Spinal cord (tissue), 9 donors: ENCODE measurements at regions not wholly inside any gene's neighbourhood (a gene's known extent, or its start where the extent isn't known, plus 50 kb on each side); places are given as distances from the start of the nearest gene placed in this dataset.
"Not testable (repeated sequence)": the region's sequence is repeated elsewhere in the genome, so short reads cannot be mapped to it uniquely, and the experiment has no call there.

Source experiments
- DNase-seq, 6 donors: peaks; one replicate each; pipeline versions ENCODE4 v3.0.0 to v3.0.0-alpha.2; 2013 to 2015; ENCODE audit warnings: low spot score in 6 of 6, low read depth in 4 of 6
- H3K27ac ChIP-seq: one replicate; pipeline ENCODE4 v1.5.1; 2013; ENCODE audit warnings: low read depth, low read length, control low read depth
- H3K27me3 ChIP-seq: one replicate; pipeline ENCODE4 v1.6.1; 2013; ENCODE audit warnings: low read length; ENCODE audit not compliant: control insufficient read depth, insufficient read depth
- H3K36me3 ChIP-seq: one replicate; pipeline ENCODE4 v1.6.1; 2013; ENCODE audit warnings: low read length; ENCODE audit not compliant: control insufficient read depth, insufficient read depth
- H3K4me1 ChIP-seq: one replicate; pipeline ENCODE4 v1.6.1; 2013; ENCODE audit warnings: low read length; ENCODE audit not compliant: control insufficient read depth, insufficient read depth
- H3K4me3 ChIP-seq: one replicate; pipeline ENCODE4 v1.5.1; 2013; ENCODE audit warnings: low read depth, low read length, control low read depth
- H3K9me3 ChIP-seq: one replicate; pipeline ENCODE4 v1.6.1; 2013; ENCODE audit warnings: low read length; ENCODE audit not compliant: control insufficient read depth, insufficient read depth
- WGBS: methylation state at CpG from one replicate; pipeline ENCODE4 v1.1.5; 2013; ENCODE audit warnings: missing lambda C conversion rate; ENCODE audit not compliant: insufficient coverage; 5-methylcytosine and 5-hydroxymethylcytosine counted together
- donor health status: healthy.

- Histone ChIP-seq H3K36me3 (no peaks in the 10 kb centered on the region), H3K27me3 (no peaks in the 10 kb centered on the region), H3K27ac (no peak overlapping the region), H3K4me3 (no peak overlapping the region), H3K9me3 (no peaks in the 10 kb centered on the region), H3K4me1 (no peaks in the 10 kb centered on the region)
- WGBS: no CpG with 5 or more reads among the region's 1 CpG
- DNase-seq: no peak
These were observed 518.8 kb upstream of the ATXN7L3B start for GRCh38 chr12:74018849-74019248.

- H3K27me3 ChIP-seq: no peaks in the 10 kb centered on the region
- no peaks in the 10 kb centered on the region for H3K4me1 ChIP-seq
- no peaks in the 10 kb centered on the region for H3K9me3 ChIP-seq
- no peaks in the 10 kb centered on the region for H3K36me3 ChIP-seq
- 6% methylated on average over 7 of the region's 9 CpGs for WGBS
- no peak overlapping the region for H3K4me3 ChIP-seq
- DNase-seq: peak in 3 of 6 donors; percentile 19 to 47 (median 28)
- H3K27ac ChIP-seq: no peak overlapping the region
These were observed 515.7 kb upstream of the ATXN7L3B start for GRCh38 chr12:74021937-74022336.

- H3K27me3 ChIP-seq: no peaks in the 10 kb centered on the region
- no peaks in the 10 kb centered on the region for H3K4me1 ChIP-seq
- no peaks in the 10 kb centered on the region for H3K9me3 ChIP-seq
- H3K27ac ChIP-seq: no peak overlapping the region
- H3K36me3 ChIP-seq: no peaks in the 10 kb centered on the region
- DNase-seq: peak in 1 of 6 donors; percentile 16
- no CpG with 5 or more reads among the region's 2 CpGs for WGBS
- H3K4me3 ChIP-seq: no peak overlapping the region
These were observed 506.6 kb upstream of the ATXN7L3B start for GRCh38 chr12:74031045-74031444.

GRCh38 chr12:74033531-74033930 is 504.1 kb upstream of the ATXN7L3B start:
- 70% methylated on average over 1 of the region's 3 CpGs for WGBS
- Histone ChIP-seq H3K4me3 (no peak overlapping the region), H3K27ac (no peak overlapping the region), H3K36me3 (no peaks in the 10 kb centered on the region), H3K9me3 (no peaks in the 10 kb centered on the region), H3K4me1 (no peaks in the 10 kb centered on the region), H3K27me3 (no peaks in the 10 kb centered on the region)
- DNase-seq: no peak

- DNase-seq, H3K4me1 ChIP-seq, H3K27me3 ChIP-seq, H3K27ac ChIP-seq, H3K36me3 ChIP-seq, H3K9me3 ChIP-seq, H3K4me3 ChIP-seq: not testable (repeated sequence)
- WGBS: no CpG with 5 or more reads among the region's 2 CpGs
These were observed 498.5 kb upstream of the ATXN7L3B start for GRCh38 chr12:74039138-74039537.

- no peak for DNase-seq
- Histone ChIP-seq H3K27ac (no peak overlapping the region), H3K9me3 (no peaks in the 10 kb centered on the region), H3K36me3 (no peaks in the 10 kb centered on the region), H3K27me3 (no peaks in the 10 kb centered on the region), H3K4me3 (no peak overlapping the region), H3K4me1 (no peaks in the 10 kb centered on the region)
- no CpG with 5 or more reads among the region's 3 CpGs for WGBS
These were observed 494.3 kb upstream of the ATXN7L3B start for GRCh38 chr12:74043343-74043742.

GRCh38 chr12:74049348-74049747 is 488.3 kb upstream of the ATXN7L3B start:
- Histone ChIP-seq H3K4me1 (no peaks in the 10 kb centered on the region), H3K27ac (no peak overlapping the region), H3K4me3 (no peak overlapping the region), H3K9me3 (no peaks in the 10 kb centered on the region), H3K36me3 (no peaks in the 10 kb centered on the region), H3K27me3 (no peaks in the 10 kb centered on the region)
- no CpG with 5 or more reads among the region's 3 CpGs for WGBS
- DNase-seq: peak in 1 of 6 donors; percentile 48

- no peak overlapping the region for H3K4me3 ChIP-seq
- H3K4me1 ChIP-seq: no peaks in the 10 kb centered on the region
- H3K27ac ChIP-seq: no peak overlapping the region
- DNase-seq: no peak
- no peaks in the 10 kb centered on the region for H3K36me3 ChIP-seq
- H3K9me3 ChIP-seq: no peaks in the 10 kb centered on the region
- H3K27me3 ChIP-seq: no peaks in the 10 kb centered on the region
- WGBS: no CpG with 5 or more reads among the region's 1 CpG
These were observed 485.8 kb upstream of the ATXN7L3B start for GRCh38 chr12:74051848-74052247.

- Histone ChIP-seq H3K4me1 (no peaks in the 10 kb centered on the region), H3K27ac (no peak overlapping the region), H3K27me3 (no peaks in the 10 kb centered on the region), H3K9me3 (no peaks in the 10 kb centered on the region), H3K36me3 (no peaks in the 10 kb centered on the region), H3K4me3 (no peak overlapping the region)
- DNase-seq: no peak
- WGBS: 100% methylated on average over 1 of the region's 2 CpGs
These were observed 471.2 kb upstream of the ATXN7L3B start for GRCh38 chr12:74066476-74066875.

- no peaks in the 10 kb centered on the region for H3K4me1 ChIP-seq
- no peak for DNase-seq
- WGBS: no CpG with 5 or more reads among the region's 3 CpGs
- no peaks in the 10 kb centered on the region for H3K36me3 ChIP-seq
- H3K27ac ChIP-seq: no peak overlapping the region
- H3K27me3 ChIP-seq: no peaks in the 10 kb centered on the region
- H3K4me3 ChIP-seq: no peak overlapping the region
- H3K9me3 ChIP-seq: no peaks in the 10 kb centered on the region
These were observed 466.5 kb upstream of the ATXN7L3B start for GRCh38 chr12:74071182-74071581.
